CD14-positive monocyte (primary cell): ENCODE measurements at regions not wholly inside any gene's neighbourhood (a gene's known extent, or its start where the extent isn't known, plus 50 kb on each side); places are given as distances from the start of the nearest gene placed in this dataset.

Source experiments
- DNase-seq, 3 donors: peaks; one replicate each; pipeline ENCODE4 v3.0.0-alpha.2; 2011 to 2022
- H2AFZ ChIP-seq: 2 replicates; pipeline ENCODE4 v1.6.0; 2012; ENCODE audit warnings: mild to moderate bottlenecking, low read depth, low read length, inconsistent platforms; ENCODE audit not compliant: insufficient read depth, poor library complexity, severe bottlenecking
- H3K27ac ChIP-seq, 2 donors: 1 replicate in 1 of 2; 2 replicates in 1 of 2; pipeline ENCODE4 v1.5.1; 2012 to 2013; ENCODE audit warnings: low read length in 2 of 2, control low read depth in 1 of 2, inconsistent platforms in 1 of 2, low read depth in 1 of 2, mild to moderate bottlenecking in 1 of 2
- H3K27me3 ChIP-seq, 2 donors: one replicate each; pipeline versions ENCODE4 v1.6.0 to v1.6.1; 2011 to 2013; ENCODE audit warnings: low read length in 2 of 2; ENCODE audit not compliant: control insufficient read depth in 2 of 2, insufficient read depth in 2 of 2
- H3K36me3 ChIP-seq, 2 donors: replicated peaks in 1 of 2; 1 replicate in 1 of 2; 2 replicates in 1 of 2; pipeline versions ENCODE4 v1.5.1 to v1.6.1; 2012 to 2013; ENCODE audit warnings: low read length in 2 of 2, control low read depth in 1 of 2, inconsistent platforms in 1 of 2, mild to moderate bottlenecking in 1 of 2; ENCODE audit not compliant: insufficient read depth in 2 of 2, control insufficient read depth in 1 of 2
- H3K4me1 ChIP-seq, 2 donors: 1 replicate in 1 of 2; 2 replicates in 1 of 2; pipeline versions ENCODE4 v1.5.1 to v1.6.1; 2012 to 2013; ENCODE audit warnings: low read length in 2 of 2, control low read depth in 1 of 2, inconsistent platforms in 1 of 2, mild to moderate bottlenecking in 1 of 2, moderate library complexity in 1 of 2; ENCODE audit not compliant: insufficient read depth in 2 of 2, control insufficient read depth in 1 of 2
- H3K4me2 ChIP-seq: replicated peaks from 2 replicates; pipeline ENCODE3; 2012; ENCODE audit warnings: low read length, moderate library complexity, mild to moderate bottlenecking; ENCODE audit not compliant: poor library complexity, severe bottlenecking; ENCODE audit errors: extremely low read depth
- H3K4me3 ChIP-seq, 3 experiments: fragments of 200-600 bp in 1 of 3; sonication (generic) in 1 of 3; replicated peaks in 1 of 3; 1 replicate in 2 of 3; 2 replicates in 1 of 3; pipeline ENCODE4 v1.5.1; 2011 to 2013; ENCODE audit warnings: low read length in 3 of 3, mild to moderate bottlenecking in 3 of 3, control low read depth in 2 of 3, low read depth in 2 of 3, inconsistent platforms in 1 of 3, moderate library complexity in 1 of 3
- H3K79me2 ChIP-seq: 2 replicates; pipeline ENCODE4 v1.6.0; 2012; ENCODE audit warnings: mild to moderate bottlenecking, control low read depth, inconsistent platforms, low read length, moderate library complexity; ENCODE audit not compliant: insufficient read depth
- H3K9ac ChIP-seq: 2 replicates; pipeline ENCODE4 v1.6.0; 2017; ENCODE audit warnings: low read length, mild to moderate bottlenecking; ENCODE audit not compliant: insufficient read depth, poor library complexity, severe bottlenecking
- H3K9me3 ChIP-seq, 2 donors: replicated peaks in 1 of 2; 1 replicate in 1 of 2; 2 replicates in 1 of 2; pipeline versions ENCODE4 v1.5.1 to v1.6.1; 2012 to 2013; ENCODE audit warnings: low read length in 2 of 2, control low read depth in 1 of 2; ENCODE audit not compliant: control insufficient read depth in 1 of 2, insufficient read depth in 1 of 2
- H4K20me1 ChIP-seq: 2 replicates; pipeline ENCODE4 v1.6.0; 2012; ENCODE audit warnings: mild to moderate bottlenecking, low read length, control low read depth, moderate library complexity; ENCODE audit not compliant: insufficient read depth
- H3K27ac Mint-ChIP-seq, 7 donors: one replicate each; pipeline ENCODE4 v1.8.0; 2020; ENCODE audit warnings: mild to moderate bottlenecking in 7 of 7, mixed read lengths in 7 of 7, moderate library complexity in 6 of 7, inconsistent platforms in 2 of 7
- H3K27me3 Mint-ChIP-seq, 3 donors: one replicate each; pipeline ENCODE4 v1.8.0; 2021 to 2022; ENCODE audit warnings: low read depth in 3 of 3, mild to moderate bottlenecking in 3 of 3, mixed read lengths in 3 of 3, moderate library complexity in 3 of 3, inconsistent platforms in 1 of 3
- H3K36me3 Mint-ChIP-seq, 2 donors: one replicate each; pipeline ENCODE4 v1.8.0; 2020; ENCODE audit warnings: mixed read lengths in 2 of 2, inconsistent platforms in 1 of 2, mild to moderate bottlenecking in 1 of 2
- H3K4me1 Mint-ChIP-seq: one replicate; pipeline ENCODE4 v1.8.0; 2020; ENCODE audit warnings: mild to moderate bottlenecking, mixed read lengths
- H3K4me3 Mint-ChIP-seq, 2 donors: one replicate each; pipeline ENCODE4 v1.8.0; 2020; ENCODE audit warnings: mild to moderate bottlenecking in 2 of 2, mixed read lengths in 2 of 2, moderate library complexity in 1 of 2
- H3K9me3 Mint-ChIP-seq, 7 donors: one replicate each; pipeline ENCODE4 v1.8.0; 2020 to 2022; ENCODE audit warnings: mixed read lengths in 7 of 7, mild to moderate bottlenecking in 6 of 7, moderate library complexity in 6 of 7, inconsistent platforms in 2 of 7
- CTCF ChIP-seq: fragments of 200-600 bp; IDR thresholded peaks from one replicate; pipeline ENCODE4 v1.8.0; 2022; ENCODE audit warnings: antibody characterized with exemption, mild to moderate bottlenecking
- WGBS: methylation state at CpG from one replicate; pipeline ENCODE4 v1.1.5; 2013; ENCODE audit warnings: missing lambda C conversion rate; ENCODE audit not compliant: insufficient coverage; 5-methylcytosine and 5-hydroxymethylcytosine counted together
- intact Hi-C, 2 donors: fragments of 100-400 bp; cut with micrococcal nuclease; formaldehyde crosslinking; loops; one replicate each; pipeline versions ENCODE4 v1.15.0 to v1.15.1; 2023

- no peak overlapping the region for H3K27ac Mint-ChIP-seq
- Histone ChIP-seq H4K20me1 (no peaks in the 10 kb centered on the region), H3K27me3 (no peaks in the 10 kb centered on the region), H3K9ac (no peak overlapping the region), H3K9me3 (peaks cover 0 to 3% of the 10 kb centered on the region in 2 donors), H3K4me3 (no peak overlapping the region), H3K79me2 (no peaks in the 10 kb centered on the region), H2AFZ (no peak overlapping the region), H3K4me1 (no peaks in the 10 kb centered on the region), H3K27ac (no peak overlapping the region), H3K4me2 (no peak overlapping the region), H3K36me3 (no peaks in the 10 kb centered on the region)
- no peak for DNase-seq
- no peak for TF ChIP-seq CTCF
- intact Hi-C loops = no loop called here
- 80% methylated on average over 18 of the region's 23 CpGs for WGBS
- peaks cover 0 to 10% (median 7%) of the 10 kb centered on the region in 7 donors for H3K9me3 Mint-ChIP-seq
- no peak overlapping the region for H3K4me3 Mint-ChIP-seq
- H3K36me3 Mint-ChIP-seq = no peaks in the 10 kb centered on the region
- peaks cover 3 to 7% (median 7%) of the 10 kb centered on the region in 3 donors for H3K27me3 Mint-ChIP-seq
- no peaks in the 10 kb centered on the region for H3K4me1 Mint-ChIP-seq
Measured at GRCh38 chr22:49284056-49284784, 543.5 kb downstream of the BRD1 start.

GRCh38 chr22:49282596-49282995, 545.1 kb downstream of the BRD1 start:
- H3K4me3 ChIP-seq = no peak overlapping the region
- Mint-ChIP-seq H3K27me3 (peaks cover 3 to 7% (median 7%) of the 10 kb centered on the region in 3 donors), H3K9me3 (peaks cover 0 to 12% (median 8%) of the 10 kb centered on the region in 7 donors), H3K4me3 (peak overlapping the region in 1 of 2 donors; percentile 32), H3K27ac (no peak overlapping the region), H3K36me3 (no peaks in the 10 kb centered on the region), H3K4me1 (no peaks in the 10 kb centered on the region)
- H3K79me2 ChIP-seq = no peaks in the 10 kb centered on the region
- DNase-seq = no peak
- no peak overlapping the region for H2AFZ ChIP-seq
- H3K36me3 ChIP-seq = no peaks in the 10 kb centered on the region
- no peaks in the 10 kb centered on the region for H3K4me1 ChIP-seq
- H3K27me3 ChIP-seq = no peaks in the 10 kb centered on the region
- H3K4me2 ChIP-seq = no peak overlapping the region
- H3K9ac ChIP-seq = no peak overlapping the region
- H4K20me1 ChIP-seq = no peaks in the 10 kb centered on the region
- 87% methylated on average over 11 of the region's 12 CpGs for WGBS
- intact Hi-C loops = no loop called here
- H3K9me3 ChIP-seq = peaks cover 0 to 3% of the 10 kb centered on the region in 2 donors
- no peak overlapping the region for H3K27ac ChIP-seq
- TF ChIP-seq CTCF = no peak
